Fibroblast of the aortic adventitia (primary cell): ENCODE measurements at regions not wholly inside any gene's neighbourhood (a gene's known extent, or its start where the extent isn't known, plus 50 kb on each side); places are given as distances from the start of the nearest gene placed in this dataset.
A peak's percentile ranks its signal among the peaks of the same experiment; 100 is the strongest.

Source experiments
- DNase-seq: peaks from one replicate; pipeline ENCODE4 v3.0.0-alpha.2; 2010; ENCODE audit warnings: low read depth
- H3K4me3 ChIP-seq: 2 replicates; pipeline ENCODE4 v1.5.1; 2011; ENCODE audit warnings: low read depth, mild to moderate bottlenecking, control low read depth, low read length, moderate library complexity
- TF ChIP-seq, protein P1 (sequence below): IDR thresholded peaks from 2 replicates; pipeline ENCODE4 v1.5.1; 2011; ENCODE audit warnings: mild to moderate bottlenecking, low read length, control low read depth, inconsistent platforms; ENCODE audit not compliant: insufficient read depth

- H3K4me3 ChIP-seq: no peak overlapping the region
- no peak for DNase-seq
- TF ChIP-seq, protein P1, sequence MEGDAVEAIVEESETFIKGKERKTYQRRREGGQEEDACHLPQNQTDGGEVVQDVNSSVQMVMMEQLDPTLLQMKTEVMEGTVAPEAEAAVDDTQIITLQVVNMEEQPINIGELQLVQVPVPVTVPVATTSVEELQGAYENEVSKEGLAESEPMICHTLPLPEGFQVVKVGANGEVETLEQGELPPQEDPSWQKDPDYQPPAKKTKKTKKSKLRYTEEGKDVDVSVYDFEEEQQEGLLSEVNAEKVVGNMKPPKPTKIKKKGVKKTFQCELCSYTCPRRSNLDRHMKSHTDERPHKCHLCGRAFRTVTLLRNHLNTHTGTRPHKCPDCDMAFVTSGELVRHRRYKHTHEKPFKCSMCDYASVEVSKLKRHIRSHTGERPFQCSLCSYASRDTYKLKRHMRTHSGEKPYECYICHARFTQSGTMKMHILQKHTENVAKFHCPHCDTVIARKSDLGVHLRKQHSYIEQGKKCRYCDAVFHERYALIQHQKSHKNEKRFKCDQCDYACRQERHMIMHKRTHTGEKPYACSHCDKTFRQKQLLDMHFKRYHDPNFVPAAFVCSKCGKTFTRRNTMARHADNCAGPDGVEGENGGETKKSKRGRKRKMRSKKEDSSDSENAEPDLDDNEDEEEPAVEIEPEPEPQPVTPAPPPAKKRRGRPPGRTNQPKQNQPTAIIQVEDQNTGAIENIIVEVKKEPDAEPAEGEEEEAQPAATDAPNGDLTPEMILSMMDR: no peak
Observed at GRCh38 chr1:47565676-47566075, 127.8 kb downstream of the FOXD2 start.

- TF ChIP-seq, protein P1: no peak
- DNase-seq: no peak
- H3K4me3 ChIP-seq: no peak overlapping the region
Observed at GRCh38 chr1:47568763-47569162, 130.9 kb downstream of the FOXD2 start.

- TF ChIP-seq, protein P1: no peak
- no peak overlapping the region for H3K4me3 ChIP-seq
- no peak for DNase-seq
Observed at GRCh38 chr1:47569261-47569660, 131.4 kb downstream of the FOXD2 start.

GRCh38 chr1:47569681-47570470, 132.0 kb downstream of the FOXD2 start:
- TF ChIP-seq, protein P1: peak; percentile 64
- H3K4me3 ChIP-seq: no peak overlapping the region
- peak; percentile 91 for DNase-seq

DNA sequence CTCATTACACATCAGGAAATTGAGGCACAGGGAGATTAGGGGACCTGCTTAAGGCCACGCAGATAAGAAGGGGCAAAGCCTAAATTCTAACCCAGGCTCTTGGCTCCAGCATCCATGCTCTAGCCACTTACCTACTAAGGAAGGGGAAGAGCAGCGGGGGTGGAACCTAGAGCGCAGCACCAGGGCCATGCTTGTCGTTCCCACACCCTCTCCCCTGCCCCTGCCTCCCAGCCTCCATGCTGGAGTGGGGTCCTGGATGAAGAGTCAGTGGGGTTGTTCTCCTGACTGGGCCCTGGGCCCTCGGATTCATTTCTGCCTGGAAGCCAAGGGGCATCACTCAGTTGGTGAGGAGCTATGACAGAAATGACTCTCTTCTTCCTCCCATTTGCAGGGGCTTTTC, 133.3 kb downstream of the FOXD2 start:
- no peak overlapping the region for H3K4me3 ChIP-seq
- DNase-seq: no peak
- TF ChIP-seq, protein P1: no peak

GRCh38 chr1:47571952-47572351, 134.1 kb downstream of the FOXD2 start:
- no peak overlapping the region for H3K4me3 ChIP-seq
- no peak for DNase-seq
- TF ChIP-seq, protein P1: no peak
